IgD-negative memory B cell (primary cell): ENCODE measurements at regions not wholly inside any gene's neighbourhood (a gene's known extent, or its start where the extent isn't known, plus 50 kb on each side); places are given as distances from the start of the nearest gene placed in this dataset.
"Not testable (repeated sequence)": the region's sequence is repeated elsewhere in the genome, so short reads cannot be mapped to it uniquely, and the experiment has no call there.

ENCODE experiments used
- H3K27ac Mint-ChIP-seq, 3 donors: one replicate each; pipeline ENCODE4 v1.8.0; 2020 to 2022; ENCODE audit warnings: mild to moderate bottlenecking in 3 of 3, mixed read lengths in 3 of 3, moderate library complexity in 1 of 3
- H3K27me3 Mint-ChIP-seq: one replicate; pipeline ENCODE4 v1.8.0; 2021; ENCODE audit warnings: mixed read lengths
- H3K36me3 Mint-ChIP-seq: one replicate; pipeline ENCODE4 v1.8.0; 2020; ENCODE audit warnings: mild to moderate bottlenecking, mixed read lengths
- H3K4me1 Mint-ChIP-seq, 3 donors: one replicate each; pipeline ENCODE4 v1.8.0; 2020 to 2022; ENCODE audit warnings: mixed read lengths in 3 of 3, mild to moderate bottlenecking in 1 of 3
- H3K4me3 Mint-ChIP-seq, 4 donors: one replicate each; pipeline ENCODE4 v1.8.0; 2020 to 2022; ENCODE audit warnings: mild to moderate bottlenecking in 4 of 4, mixed read lengths in 4 of 4, moderate library complexity in 3 of 4
- H3K9me3 Mint-ChIP-seq, 3 donors: one replicate each; pipeline ENCODE4 v1.8.0; 2020 to 2021; ENCODE audit warnings: mixed read lengths in 3 of 3, mild to moderate bottlenecking in 1 of 3

- Mint-ChIP-seq H3K9me3 (peaks cover 0 to 5% (median 0%) of the 10 kb centered on the region in 3 donors), H3K27me3 (peaks cover 5% of the 10 kb centered on the region), H3K36me3 (no peaks in the 10 kb centered on the region), H3K4me1 (no peaks in the 10 kb centered on the region), H3K27ac (no peak overlapping the region), H3K4me3 (no peak overlapping the region)
Observed at GRCh38 chr18:51569561-51569960, 372.1 kb upstream of the MEX3C start.

- not testable (repeated sequence) for H3K27ac Mint-ChIP-seq, H3K36me3 Mint-ChIP-seq, H3K4me3 Mint-ChIP-seq, H3K9me3 Mint-ChIP-seq, H3K4me1 Mint-ChIP-seq, H3K27me3 Mint-ChIP-seq
Observed at GRCh38 chr18:51570071-51570470, 372.6 kb upstream of the MEX3C start.

GRCh38 chr18:51573886-51574285 is 376.4 kb upstream of the MEX3C start:
- H3K4me3 Mint-ChIP-seq, H3K27ac Mint-ChIP-seq, H3K9me3 Mint-ChIP-seq, H3K27me3 Mint-ChIP-seq, H3K36me3 Mint-ChIP-seq, H3K4me1 Mint-ChIP-seq: not testable (repeated sequence)

- Mint-ChIP-seq H3K4me3 (no peak overlapping the region), H3K27me3 (peaks cover 3% of the 10 kb centered on the region), H3K4me1 (no peaks in the 10 kb centered on the region), H3K27ac (no peak overlapping the region), H3K9me3 (peaks cover 0 to 9% (median 0%) of the 10 kb centered on the region in 3 donors), H3K36me3 (no peaks in the 10 kb centered on the region)
Observed at GRCh38 chr18:51575171-51575570, 377.7 kb upstream of the MEX3C start.

- no peaks in the 10 kb centered on the region for H3K4me1 Mint-ChIP-seq
- H3K9me3 Mint-ChIP-seq: peaks cover 0 to 9% (median 2%) of the 10 kb centered on the region in 3 donors
- peaks cover 5% of the 10 kb centered on the region for H3K27me3 Mint-ChIP-seq
- H3K4me3 Mint-ChIP-seq: no peak overlapping the region
- no peaks in the 10 kb centered on the region for H3K36me3 Mint-ChIP-seq
- H3K27ac Mint-ChIP-seq: no peak overlapping the region
Observed at GRCh38 chr18:51578406-51578980, 381.0 kb upstream of the MEX3C start.

GRCh38 chr18:51580580-51580979 is 383.1 kb upstream of the MEX3C start:
- Mint-ChIP-seq H3K9me3 (peaks cover 0 to 6% (median 2%) of the 10 kb centered on the region in 3 donors), H3K27me3 (peaks cover 3% of the 10 kb centered on the region), H3K4me1 (no peaks in the 10 kb centered on the region), H3K27ac (no peak overlapping the region), H3K4me3 (no peak overlapping the region), H3K36me3 (no peaks in the 10 kb centered on the region)

- Mint-ChIP-seq H3K4me1 (no peaks in the 10 kb centered on the region), H3K27me3 (peaks cover 5% of the 10 kb centered on the region), H3K9me3 (peaks cover 0 to 6% (median 2%) of the 10 kb centered on the region in 3 donors), H3K36me3 (no peaks in the 10 kb centered on the region), H3K27ac (no peak overlapping the region), H3K4me3 (no peak overlapping the region)
Observed at GRCh38 chr18:51582551-51582950, 385.1 kb upstream of the MEX3C start.

GRCh38 chr18:51588616-51589015 is 391.1 kb upstream of the MEX3C start:
- no peaks in the 10 kb centered on the region for H3K9me3 Mint-ChIP-seq
- H3K27me3 Mint-ChIP-seq: peaks cover 3% of the 10 kb centered on the region

GRCh38 chr18:51593931-51594330 is 396.4 kb upstream of the MEX3C start:
- H3K4me3 Mint-ChIP-seq: no peak overlapping the region
- no peaks in the 10 kb centered on the region for H3K36me3 Mint-ChIP-seq
- peaks cover 4% of the 10 kb centered on the region for H3K27me3 Mint-ChIP-seq
- H3K4me1 Mint-ChIP-seq: no peaks in the 10 kb centered on the region
- H3K27ac Mint-ChIP-seq: no peak overlapping the region
- peaks cover 3 to 12% (median 10%) of the 10 kb centered on the region in 3 donors for H3K9me3 Mint-ChIP-seq

More at GRCh38 chr18:51588616-51589015, 391.1 kb upstream of the MEX3C start:
- no peak overlapping the region for H3K27ac Mint-ChIP-seq
- no peaks in the 10 kb centered on the region for H3K4me1 Mint-ChIP-seq
- H3K36me3 Mint-ChIP-seq: no peaks in the 10 kb centered on the region
- H3K4me3 Mint-ChIP-seq: no peak overlapping the region

GRCh38 chr18:51603111-51603510 is 405.6 kb upstream of the MEX3C start:
- H3K9me3 Mint-ChIP-seq: peaks cover 3 to 9% (median 3%) of the 10 kb centered on the region in 3 donors
- no peak overlapping the region for H3K27ac Mint-ChIP-seq
- H3K4me1 Mint-ChIP-seq: no peaks in the 10 kb centered on the region
- H3K27me3 Mint-ChIP-seq: peaks cover 3% of the 10 kb centered on the region
- H3K4me3 Mint-ChIP-seq: no peak overlapping the region
- no peaks in the 10 kb centered on the region for H3K36me3 Mint-ChIP-seq

- no peak overlapping the region for H3K27ac Mint-ChIP-seq
- no peak overlapping the region for H3K4me3 Mint-ChIP-seq
- H3K9me3 Mint-ChIP-seq: peaks cover 0 to 6% (median 2%) of the 10 kb centered on the region in 3 donors
- no peaks in the 10 kb centered on the region for H3K36me3 Mint-ChIP-seq
- no peaks in the 10 kb centered on the region for H3K27me3 Mint-ChIP-seq
- H3K4me1 Mint-ChIP-seq: no peaks in the 10 kb centered on the region
Observed at GRCh38 chr18:51603551-51603950, 406.1 kb upstream of the MEX3C start.

GRCh38 chr18:51610481-51610880 is 413.0 kb upstream of the MEX3C start:
- Mint-ChIP-seq H3K9me3 (peaks cover 0 to 4% (median 1%) of the 10 kb centered on the region in 3 donors), H3K27me3 (peaks cover 10% of the 10 kb centered on the region), H3K4me1 (no peaks in the 10 kb centered on the region), H3K4me3 (no peak overlapping the region), H3K27ac (no peak overlapping the region), H3K36me3 (no peaks in the 10 kb centered on the region)

- Mint-ChIP-seq H3K36me3 (no peaks in the 10 kb centered on the region), H3K27me3 (peaks cover 14% of the 10 kb centered on the region), H3K4me1 (no peaks in the 10 kb centered on the region), H3K27ac (no peak overlapping the region), H3K9me3 (peaks cover 0 to 4% (median 1%) of the 10 kb centered on the region in 3 donors), H3K4me3 (no peak overlapping the region)
Observed at GRCh38 chr18:51611326-51611725, 413.8 kb upstream of the MEX3C start.

GRCh38 chr18:51614033-51614432 is 416.6 kb upstream of the MEX3C start:
- H3K36me3 Mint-ChIP-seq: no peaks in the 10 kb centered on the region
- H3K27ac Mint-ChIP-seq: no peak overlapping the region
- H3K4me1 Mint-ChIP-seq: no peaks in the 10 kb centered on the region
- no peak overlapping the region for H3K4me3 Mint-ChIP-seq
- H3K27me3 Mint-ChIP-seq: peaks cover 17% of the 10 kb centered on the region
- peaks cover 0 to 4% (median 1%) of the 10 kb centered on the region in 3 donors for H3K9me3 Mint-ChIP-seq

- peaks cover 0 to 1% (median under 1%) of the 10 kb centered on the region in 3 donors for H3K9me3 Mint-ChIP-seq
- H3K36me3 Mint-ChIP-seq: no peaks in the 10 kb centered on the region
- H3K4me3 Mint-ChIP-seq: no peak overlapping the region
- peaks cover 13% of the 10 kb centered on the region for H3K27me3 Mint-ChIP-seq
- no peak overlapping the region for H3K27ac Mint-ChIP-seq
- no peaks in the 10 kb centered on the region for H3K4me1 Mint-ChIP-seq
Observed at GRCh38 chr18:51614967-51615571, 417.6 kb upstream of the MEX3C start.

- H3K4me1 Mint-ChIP-seq: no peaks in the 10 kb centered on the region
- no peak overlapping the region for H3K27ac Mint-ChIP-seq
- H3K27me3 Mint-ChIP-seq: peaks cover 20% of the 10 kb centered on the region
- H3K36me3 Mint-ChIP-seq: no peaks in the 10 kb centered on the region
- H3K4me3 Mint-ChIP-seq: no peak overlapping the region
- peaks cover 0 to 2% (median 1%) of the 10 kb centered on the region in 3 donors for H3K9me3 Mint-ChIP-seq
Observed at GRCh38 chr18:51617167-51617566, 419.7 kb upstream of the MEX3C start.
